ENCODE measurements at regions not wholly inside any gene's neighbourhood (a gene's known extent, or its start where the extent isn't known, plus 50 kb on each side); places are given as distances from the start of the nearest gene placed in this dataset.

DNA sequence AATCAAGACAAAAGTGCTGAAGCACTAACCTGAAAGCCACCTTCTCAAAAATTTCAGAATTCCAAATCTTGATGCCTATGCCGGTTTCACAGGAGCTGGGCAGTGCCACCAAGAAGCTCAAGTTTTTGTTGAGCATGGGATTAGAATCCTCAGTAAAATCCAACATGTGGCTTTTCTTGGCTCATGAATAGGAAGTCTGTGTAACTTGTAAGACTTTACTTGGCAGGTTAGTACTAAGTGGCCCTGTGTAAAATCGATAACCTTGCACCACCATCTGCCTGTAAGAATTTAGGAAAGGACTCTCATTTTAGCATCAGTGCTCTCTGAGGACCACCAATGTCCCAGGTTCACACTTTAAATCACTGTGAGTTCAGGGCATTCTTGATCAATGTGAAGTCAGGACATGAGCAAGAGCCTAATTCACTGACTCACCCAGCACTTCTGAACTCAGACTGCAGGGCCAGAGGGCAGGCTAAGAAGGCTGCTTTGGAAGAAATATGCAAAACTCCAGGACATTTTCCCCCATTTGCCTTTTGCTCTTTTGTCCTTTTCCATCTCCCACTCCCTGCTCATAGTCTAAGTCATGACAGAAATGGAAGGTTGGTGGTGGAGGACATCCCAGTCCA is 113.2 kb downstream of the EDN1 start:
- H4K20me1 ChIP-seq (ENCODE audit: control insufficient read depth, extremely low read depth, insufficient read depth, low read length): no peaks in the 10 kb centered on the region
- peak overlapping the region; percentile 2 for H3K4me2 ChIP-seq (ENCODE audit: control insufficient read depth, extremely low read depth, insufficient read depth, low read depth, low read length)
- TF ChIP-seq EZH2 (IDR thresholded peaks at IDR 0.05; ENCODE audit: low read length): no peak
- TF ChIP-seq, protein P1, sequence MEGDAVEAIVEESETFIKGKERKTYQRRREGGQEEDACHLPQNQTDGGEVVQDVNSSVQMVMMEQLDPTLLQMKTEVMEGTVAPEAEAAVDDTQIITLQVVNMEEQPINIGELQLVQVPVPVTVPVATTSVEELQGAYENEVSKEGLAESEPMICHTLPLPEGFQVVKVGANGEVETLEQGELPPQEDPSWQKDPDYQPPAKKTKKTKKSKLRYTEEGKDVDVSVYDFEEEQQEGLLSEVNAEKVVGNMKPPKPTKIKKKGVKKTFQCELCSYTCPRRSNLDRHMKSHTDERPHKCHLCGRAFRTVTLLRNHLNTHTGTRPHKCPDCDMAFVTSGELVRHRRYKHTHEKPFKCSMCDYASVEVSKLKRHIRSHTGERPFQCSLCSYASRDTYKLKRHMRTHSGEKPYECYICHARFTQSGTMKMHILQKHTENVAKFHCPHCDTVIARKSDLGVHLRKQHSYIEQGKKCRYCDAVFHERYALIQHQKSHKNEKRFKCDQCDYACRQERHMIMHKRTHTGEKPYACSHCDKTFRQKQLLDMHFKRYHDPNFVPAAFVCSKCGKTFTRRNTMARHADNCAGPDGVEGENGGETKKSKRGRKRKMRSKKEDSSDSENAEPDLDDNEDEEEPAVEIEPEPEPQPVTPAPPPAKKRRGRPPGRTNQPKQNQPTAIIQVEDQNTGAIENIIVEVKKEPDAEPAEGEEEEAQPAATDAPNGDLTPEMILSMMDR (optimal IDR thresholded peaks at IDR 0.05 in 1 of 3, IDR thresholded peaks at IDR 0.05 in 1 of 3, conservative IDR thresholded peaks at IDR 0.05 in 1 of 3; ENCODE audit: extremely low read depth in 1 of 3, insufficient read depth in 2 of 3, low read length in 3 of 3): no peak
- H3K79me2 ChIP-seq (ENCODE audit: control insufficient read depth, insufficient read depth, low read length): no peaks in the 10 kb centered on the region
- dilution Hi-C loops (cut with MboI; ENCODE audit: extremely low pct_ligation_motif_present, low sequenced_read_pairs): no loop called here
- H3K36me3 ChIP-seq (ENCODE audit: control insufficient read depth in 2 of 2, extremely low read depth in 1 of 2, insufficient read depth in 2 of 2, low read length in 2 of 2): no peaks in the 10 kb centered on the region
- no peaks in the 10 kb centered on the region for H3K9me3 ChIP-seq (ENCODE audit: control insufficient read depth, low read depth, low read length)
- H2AFZ ChIP-seq (ENCODE audit: control insufficient read depth, low read length): peak overlapping the region; percentile 14
- peak; percentile 94 for FAIRE-seq
- H3K27ac ChIP-seq (ENCODE audit: control insufficient read depth, insufficient read depth, low read length): no peak overlapping the region
- no peak overlapping the region for H3K4me3 ChIP-seq (ENCODE audit: control insufficient read depth in 2 of 3, extremely low read depth in 1 of 3, insufficient read depth in 2 of 3, low read depth in 1 of 3, low read length in 3 of 3)
- H3K4me1 ChIP-seq (ENCODE audit: control insufficient read depth, extremely low read depth, insufficient read depth, low read length): peaks cover 14% of the 10 kb centered on the region
- no peaks in the 10 kb centered on the region for H3K9me1 ChIP-seq (ENCODE audit: control insufficient read depth, extremely low read depth, insufficient read depth, low read length)
- no peak for DNase-seq (ENCODE audit: low read depth, low spot score)
- no peak overlapping the region for H3K9ac ChIP-seq (ENCODE audit: control insufficient read depth, extremely low read depth, insufficient read depth, low read length)
- H3K27me3 ChIP-seq (ENCODE audit: control insufficient read depth, extremely low read depth, insufficient read depth, low read length): no peaks in the 10 kb centered on the region

DNA sequence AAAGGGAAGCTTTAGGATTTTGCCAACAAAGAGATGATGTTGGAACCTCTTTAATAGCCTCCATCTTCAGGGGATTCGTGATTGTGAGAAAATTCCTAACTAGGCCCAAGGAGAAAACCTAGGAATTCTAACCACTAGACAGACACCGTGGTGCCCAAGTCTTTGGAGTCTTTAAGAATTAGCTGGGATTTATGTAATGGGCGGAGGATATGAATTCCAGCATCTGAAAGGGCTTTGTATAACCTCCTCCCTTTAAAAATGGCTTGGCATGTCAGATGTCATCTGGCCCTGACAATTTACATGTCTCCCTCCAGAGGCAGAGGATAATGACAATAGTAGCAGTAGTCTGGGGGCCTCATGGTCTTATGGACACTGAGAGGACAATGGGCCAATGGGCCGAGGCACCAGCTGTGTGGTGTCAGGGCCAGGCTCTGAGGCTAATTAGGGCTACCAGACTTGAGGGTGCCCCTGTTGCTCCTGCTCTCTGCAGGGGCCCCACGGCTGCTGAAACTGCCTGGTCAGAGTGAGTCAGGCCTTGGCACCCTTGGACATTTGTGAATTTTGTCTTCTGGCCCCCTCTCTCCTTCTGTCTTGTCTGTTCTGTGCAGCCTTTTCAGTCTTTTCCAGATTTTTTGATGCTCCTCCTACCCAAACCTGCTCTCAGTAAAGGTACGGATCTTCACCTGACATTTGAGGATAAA is 113.9 kb downstream of the EDN1 start:
- Histone ChIP-seq H3K9ac (ENCODE audit: control insufficient read depth, extremely low read depth, insufficient read depth, low read length) (no peak overlapping the region), H3K79me2 (ENCODE audit: control insufficient read depth, insufficient read depth, low read length) (no peaks in the 10 kb centered on the region), H3K4me1 (ENCODE audit: control insufficient read depth, extremely low read depth, insufficient read depth, low read length) (peaks cover 14% of the 10 kb centered on the region), H4K20me1 (ENCODE audit: control insufficient read depth, extremely low read depth, insufficient read depth, low read length) (no peaks in the 10 kb centered on the region), H3K9me3 (ENCODE audit: control insufficient read depth, low read depth, low read length) (no peaks in the 10 kb centered on the region), H2AFZ (ENCODE audit: control insufficient read depth, low read length) (peak overlapping the region; percentile 17), H3K36me3 (ENCODE audit: control insufficient read depth in 2 of 2, extremely low read depth in 1 of 2, insufficient read depth in 2 of 2, low read length in 2 of 2) (no peaks in the 10 kb centered on the region), H3K4me3 (ENCODE audit: control insufficient read depth in 2 of 3, extremely low read depth in 1 of 3, insufficient read depth in 2 of 3, low read depth in 1 of 3, low read length in 3 of 3) (no peak overlapping the region), H3K27ac (ENCODE audit: control insufficient read depth, insufficient read depth, low read length) (no peak overlapping the region), H3K9me1 (ENCODE audit: control insufficient read depth, extremely low read depth, insufficient read depth, low read length) (no peaks in the 10 kb centered on the region), H3K4me2 (ENCODE audit: control insufficient read depth, extremely low read depth, insufficient read depth, low read depth, low read length) (no peak overlapping the region), H3K27me3 (ENCODE audit: control insufficient read depth, extremely low read depth, insufficient read depth, low read length) (no peaks in the 10 kb centered on the region)
- no peak for DNase-seq (ENCODE audit: low read depth, low spot score)
- TF ChIP-seq, protein P1 (optimal IDR thresholded peaks at IDR 0.05 in 1 of 3, IDR thresholded peaks at IDR 0.05 in 1 of 3, conservative IDR thresholded peaks at IDR 0.05 in 1 of 3; ENCODE audit: extremely low read depth in 1 of 3, insufficient read depth in 2 of 3, low read length in 3 of 3): no peak
- TF ChIP-seq EZH2 (IDR thresholded peaks at IDR 0.05; ENCODE audit: low read length): no peak
- peak; percentile 52 for FAIRE-seq
- dilution Hi-C loops (cut with MboI; ENCODE audit: extremely low pct_ligation_motif_present, low sequenced_read_pairs): no loop called here
